IMR-90 (cell line): ENCODE measurements at regions not wholly inside any gene's neighbourhood (a gene's known extent, or its start where the extent isn't known, plus 50 kb on each side); places are given as distances from the start of the nearest gene placed in this dataset.

Source experiments
- ATAC-seq: fragments of 200-7000 bp; cut with Tn5 transposase; 2 replicates; pipeline ENCODE4 v1.9.1; 2020; ENCODE audit warnings: low read depth, mild to moderate bottlenecking, moderate library complexity
- BruUV-seq: library from RNA; stranded (reverse); fragments of 400-500 nt; replicated peaks from 2 replicates; lab custom pipeline; 2021; lab: Mats Ljungman, UMichigan
- CTCF ChIA-PET: fragments of 300-600 bp; formaldehyde crosslinking; extraction: SDS; loops from one replicate; lab custom pipeline; 2021; ENCODE audit warnings: antibody characterized with exemption; lab: Yijun Ruan, JAX
- POLR2A ChIA-PET: fragments of 300-600 bp; sonication (Branson Sonifier 250); formaldehyde crosslinking; loops from one replicate; lab custom pipeline; 2022; ENCODE audit warnings: antibody characterized with exemption; ENCODE audit not compliant: unreplicated experiment; lab: Charles Lee
- DNase-seq: peaks from one replicate; pipeline ENCODE4 v3.0.0; 2013
- H2AFZ ChIP-seq: replicated peaks from 2 replicates; pipeline ENCODE3; 2013; ENCODE audit warnings: low read length, mild to moderate bottlenecking; ENCODE audit not compliant: poor library complexity
- H2AK5ac ChIP-seq: 2 replicates; pipeline ENCODE4 v1.6.1; 2013; ENCODE audit warnings: low read depth, low read length, inconsistent platforms
- H2AK9ac ChIP-seq: replicated peaks from 2 replicates; pipeline ENCODE3; 2013; ENCODE audit warnings: mild to moderate bottlenecking, low read depth, low read length, moderate library complexity; ENCODE audit not compliant: poor library complexity
- H2BK120ac ChIP-seq: 2 replicates; pipeline ENCODE4 v1.6.1; 2013; ENCODE audit warnings: low read depth, low read length, inconsistent platforms
- H2BK15ac ChIP-seq: 3 replicates; pipeline ENCODE4 v1.6.1; 2013; ENCODE audit warnings: low read depth, low read length, inconsistent platforms
- H2BK20ac ChIP-seq: 2 replicates; pipeline ENCODE4 v1.6.1; 2013; ENCODE audit warnings: low read depth, mild to moderate bottlenecking, inconsistent platforms, low read length, moderate library complexity
- H2BK5ac ChIP-seq: 2 replicates; pipeline ENCODE4 v1.6.1; 2013; ENCODE audit warnings: mild to moderate bottlenecking, low read depth, low read length, inconsistent platforms; ENCODE audit not compliant: poor library complexity, severe bottlenecking
- H3K14ac ChIP-seq: replicated peaks from 2 replicates; pipeline ENCODE4 v1.6.1; 2013; ENCODE audit warnings: low read depth, low read length, inconsistent platforms
- H3K18ac ChIP-seq: 2 replicates; pipeline ENCODE4 v1.6.1; 2013; ENCODE audit warnings: low read depth, low read length, control low read depth
- H3K23ac ChIP-seq: 2 replicates; pipeline ENCODE4 v1.6.1; 2013; ENCODE audit warnings: low read depth, low read length, inconsistent platforms
- H3K27ac ChIP-seq: 2 replicates; pipeline ENCODE4 v1.5.1; 2013; ENCODE audit warnings: mild to moderate bottlenecking, control low read depth, low read length; ENCODE audit not compliant: insufficient read depth
- H3K27me3 ChIP-seq: 2 replicates; pipeline ENCODE4 v1.6.1; 2013; ENCODE audit warnings: low read length; ENCODE audit not compliant: control insufficient read depth, insufficient read depth
- H3K36me3 ChIP-seq: 2 replicates; pipeline ENCODE4 v1.6.1; 2013; ENCODE audit warnings: low read length, mixed read lengths; ENCODE audit not compliant: control insufficient read depth, insufficient read depth
- H3K4ac ChIP-seq: 2 replicates; pipeline ENCODE4 v1.6.1; 2013; ENCODE audit warnings: low read depth, low read length, inconsistent platforms
- H3K4me1 ChIP-seq: 2 replicates; pipeline ENCODE4 v1.6.1; 2013; ENCODE audit warnings: low read length, mixed read lengths; ENCODE audit not compliant: control insufficient read depth, insufficient read depth
- H3K4me2 ChIP-seq: 2 replicates; pipeline ENCODE4 v1.6.1; 2013; ENCODE audit warnings: low read depth, mild to moderate bottlenecking, control low read depth, low read length, moderate library complexity
- H3K4me3 ChIP-seq: 2 replicates; pipeline ENCODE4 v1.5.1; 2013; ENCODE audit warnings: low read depth, mild to moderate bottlenecking, control low read depth, low read length, moderate library complexity; ENCODE audit not compliant: insufficient read depth
- H3K56ac ChIP-seq: 2 replicates; pipeline ENCODE4 v1.6.1; 2013; ENCODE audit warnings: low read length, inconsistent platforms; ENCODE audit not compliant: insufficient read depth; ENCODE audit errors: extremely low read depth
- H3K79me1 ChIP-seq, 2 experiments: 2 replicates each; pipeline ENCODE4 v1.6.1; 2013; ENCODE audit warnings: low read length in 2 of 2, inconsistent platforms in 1 of 2, low read depth in 1 of 2
- H3K9ac ChIP-seq: 2 replicates; pipeline ENCODE4 v1.6.1; 2013; ENCODE audit warnings: low read depth, low read length, control low read depth
- H3K9me1 ChIP-seq: 2 replicates; pipeline ENCODE4 v1.6.1; 2013; ENCODE audit warnings: low read length, inconsistent platforms; ENCODE audit not compliant: insufficient read depth
- H3K9me3 ChIP-seq: 2 replicates; pipeline ENCODE4 v1.6.1; 2013; ENCODE audit warnings: low read length; ENCODE audit not compliant: control insufficient read depth, insufficient read depth
- H4K20me1 ChIP-seq: 2 replicates; pipeline ENCODE4 v1.6.1; 2013; ENCODE audit warnings: low read length, inconsistent platforms; ENCODE audit not compliant: insufficient read depth
- H4K5ac ChIP-seq: 2 replicates; pipeline ENCODE4 v1.6.1; 2013; ENCODE audit warnings: mild to moderate bottlenecking, low read depth, low read length, control low read depth
- H4K8ac ChIP-seq, 2 experiments: 2 replicates each; pipeline ENCODE4 v1.6.1; 2013; ENCODE audit warnings: low read depth in 2 of 2, low read length in 2 of 2, control low read depth in 1 of 2, inconsistent platforms in 1 of 2
- H4K91ac ChIP-seq: 2 replicates; pipeline ENCODE4 v1.6.1; 2013; ENCODE audit warnings: low read depth, low read length, inconsistent platforms; ENCODE audit not compliant: insufficient read depth
- CTCF ChIP-seq: conservative IDR thresholded peaks from 2 replicates; pipeline ENCODE4 v1.5.1; 2012; ENCODE audit warnings: mild to moderate bottlenecking, low read depth, low read length, improper control_type of control experiment
- ELK1 ChIP-seq: fragments of 150-350 bp; IDR thresholded peaks from 2 replicates; pipeline ENCODE4 v1.6.1; 2016; ENCODE audit warnings: low read depth, mild to moderate bottlenecking, low read length, moderate library complexity, borderline replicate concordance
- RAD21 ChIP-seq: IDR thresholded peaks from 2 replicates; pipeline ENCODE4 v1.6.1; 2012; ENCODE audit warnings: low read length, improper control_type of control experiment
- RCOR1 ChIP-seq: IDR thresholded peaks from 2 replicates; pipeline ENCODE4 v1.6.1; 2012; ENCODE audit warnings: mild to moderate bottlenecking, low read length, improper control_type of control experiment; ENCODE audit not compliant: insufficient replicate concordance
- SMC3 ChIP-seq: fragments of 150-350 bp; IDR thresholded peaks from 2 replicates; pipeline ENCODE4 v1.6.1; 2016; ENCODE audit warnings: low read depth, mild to moderate bottlenecking, antibody characterized with exemption, low read length, moderate library complexity
- USF2 ChIP-seq: fragments of 150-350 bp; IDR thresholded peaks from 2 replicates; pipeline ENCODE4 v1.6.1; 2017; ENCODE audit warnings: mild to moderate bottlenecking, antibody characterized with exemption, low read length, low read depth
- WGBS, 2 experiments: methylation state at CpG; one replicate each; pipeline versions ENCODE4 v1.1.5 to v1.1.7; 2013; ENCODE audit warnings: missing lambda C conversion rate in 2 of 2; ENCODE audit not compliant: insufficient read length in 1 of 2; ENCODE audit errors: extremely low coverage in 2 of 2; 5-methylcytosine and 5-hydroxymethylcytosine counted together
- dilution Hi-C: fragments of 300-500 bp; cut with HindIII; formaldehyde crosslinking; loops from one replicate; pipeline ENCODE4 v1.14.3; 2018; ENCODE audit warnings: low sequenced_read_pairs; ENCODE audit not compliant: unreplicated experiment
- in situ Hi-C: fragments of 300-500 bp; cut with MboI; formaldehyde crosslinking; loops from 3 replicates; pipeline ENCODE4 v1.14.3; 2019; ENCODE audit warnings: low sequenced_read_pairs, inconsistent platforms, mixed read lengths
- intact Hi-C: fragments of 100-400 bp; cut with micrococcal nuclease; formaldehyde crosslinking; loops from 2 replicates; pipeline ENCODE4 v1.10.0; 2022

GRCh38 chr12:59850268-59850667 lies 254.4 kb downstream of the SLC16A7 start:
- H3K27ac ChIP-seq = no peak overlapping the region
- dilution Hi-C loops (no loop called here), intact Hi-C loops (no loop called here), in situ Hi-C loops (no loop called here)
- H2BK20ac ChIP-seq = no peak overlapping the region
- H3K4me1 ChIP-seq = no peaks in the 10 kb centered on the region
- no peak overlapping the region for H2AK5ac ChIP-seq
- H3K27me3 ChIP-seq = no peaks in the 10 kb centered on the region
- H3K9me1 ChIP-seq = no peaks in the 10 kb centered on the region
- H2AK9ac ChIP-seq = no peak overlapping the region
- no peak overlapping the region for H3K18ac ChIP-seq
- no peaks in the 10 kb centered on the region for H3K79me1 ChIP-seq
- H4K20me1 ChIP-seq = no peaks in the 10 kb centered on the region
- no peak overlapping the region for H2BK5ac ChIP-seq
- no peaks in the 10 kb centered on the region for H3K36me3 ChIP-seq
- ATAC-seq = no peak
- ChIA-PET CTCF (no interaction called here), POLR2A (no interaction called here)
- no peak overlapping the region for H3K14ac ChIP-seq
- no peak overlapping the region for H4K91ac ChIP-seq
- H4K8ac ChIP-seq = no peak overlapping the region
- H3K56ac ChIP-seq = no peak overlapping the region
- TF ChIP-seq RCOR1 = no peak
- TF ChIP-seq USF2 = no peak
- no peak for TF ChIP-seq ELK1
- TF ChIP-seq CTCF = no peak
- TF ChIP-seq RAD21 = no peak
- TF ChIP-seq SMC3 = no peak
- H3K4ac ChIP-seq = no peak overlapping the region
- BruUV-seq = no TSS peak
- H3K9ac ChIP-seq = no peak overlapping the region
- no peak overlapping the region for H2BK120ac ChIP-seq
- no peak overlapping the region for H2AFZ ChIP-seq
- DNase-seq = no peak
- H3K4me2 ChIP-seq = no peak overlapping the region
- H3K23ac ChIP-seq = no peak overlapping the region
- H3K4me3 ChIP-seq = no peak overlapping the region
- WGBS, 2 experiments = no CpG with 5 or more reads among the region's 2 CpGs
- no peak overlapping the region for H4K5ac ChIP-seq
- no peak overlapping the region for H2BK15ac ChIP-seq
- H3K9me3 ChIP-seq = no peaks in the 10 kb centered on the region
